HepG2 (cell line): ENCODE measurements at regions not wholly inside any gene's neighbourhood (a gene's known extent, or its start where the extent isn't known, plus 50 kb on each side); places are given as distances from the start of the nearest gene placed in this dataset.

Experiments used
- ATAD3A ChIP-seq: sonication (generic); formaldehyde crosslinking; IDR thresholded peaks from 2 replicates; pipeline ENCODE4 v1.4.0; 2020; ENCODE audit warnings: missing genetic modification reagents
- CHD2 ChIP-seq: IDR thresholded peaks from 2 replicates; pipeline ENCODE4 v1.6.1; 2011; ENCODE audit warnings: low read depth, low read length, improper control_type of control experiment
- ETV5 ChIP-seq: IDR thresholded peaks from 2 replicates; pipeline ENCODE4 v1.6.1; 2018; ENCODE audit warnings: missing biosample characterization, missing genetic modification reagents, inconsistent platforms, borderline replicate concordance
- HNRNPUL1 ChIP-seq: fragments of 200-400 bp; formaldehyde crosslinking; IDR thresholded peaks from 2 replicates; pipeline ENCODE4 v1.6.1; 2017; ENCODE audit warnings: low read depth, mild to moderate bottlenecking, low read length, moderate library complexity
- HOXA9 ChIP-seq: sonication (generic); formaldehyde crosslinking; IDR thresholded peaks from 2 replicates; pipeline ENCODE4 v1.8.1; 2022; ENCODE audit warnings: missing genetic modification reagents, mild to moderate bottlenecking, moderate library complexity, borderline replicate concordance
- MXD4 ChIP-seq: IDR thresholded peaks from 2 replicates; pipeline ENCODE4 v1.6.1; 2016; ENCODE audit warnings: mild to moderate bottlenecking, missing biosample characterization, missing genetic modification reagents
- NFKB2 ChIP-seq: sonication (generic); formaldehyde crosslinking; IDR thresholded peaks from 2 replicates; pipeline ENCODE4 v1.4.0; 2020; ENCODE audit warnings: missing genetic modification reagents, borderline replicate concordance
- PREB ChIP-seq: sonication (generic); formaldehyde crosslinking; IDR thresholded peaks from 2 replicates; pipeline ENCODE4 v1.4.0; 2020; ENCODE audit warnings: missing genetic modification reagents
- REPIN1 ChIP-seq: sonication (generic); formaldehyde crosslinking; IDR thresholded peaks from 2 replicates; pipeline ENCODE4 v1.8.0; 2022; ENCODE audit warnings: missing genetic modification reagents, low read depth, mild to moderate bottlenecking, borderline replicate concordance
- RFX3 ChIP-seq: IDR thresholded peaks from 2 replicates; pipeline ENCODE4 v1.6.1; 2016; ENCODE audit warnings: missing biosample characterization, missing genetic modification reagents
- RFX5 ChIP-seq: IDR thresholded peaks from 2 replicates; pipeline ENCODE4 v1.6.1; 2011; ENCODE audit warnings: low read depth, low read length, improper control_type of control experiment
- SRSF4 ChIP-seq: fragments of 200-400 bp; formaldehyde crosslinking; IDR thresholded peaks from one replicate; pipeline ENCODE4 v1.6.1; 2018; ENCODE audit warnings: mild to moderate bottlenecking, low read depth, low read length, moderate library complexity; ENCODE audit not compliant: poor library complexity, severe bottlenecking
- TCF12 ChIP-seq, 2 experiments: fragments of 450-650 bp in 1 of 2; sonication (generic) in 1 of 2; formaldehyde crosslinking in 1 of 2; IDR thresholded peaks; 2 replicates each; pipeline versions ENCODE4 v1.6.1 to v1.8.0; 2017 to 2022; ENCODE audit warnings: antibody characterized with exemption in 1 of 2, mild to moderate bottlenecking in 1 of 2, missing genetic modification reagents in 1 of 2, moderate library complexity in 1 of 2
- ZNF30 ChIP-seq: sonication (generic); formaldehyde crosslinking; IDR thresholded peaks from 2 replicates; pipeline ENCODE4 v1.5.0; 2020; ENCODE audit warnings: mild to moderate bottlenecking, missing genetic modification reagents
- ZNF513 ChIP-seq: sonication (generic); formaldehyde crosslinking; conservative IDR thresholded peaks from 2 replicates; pipeline ENCODE4 v1.5.0; 2020; ENCODE audit warnings: missing genetic modification reagents
- ZNF564 ChIP-seq: sonication (generic); formaldehyde crosslinking; IDR thresholded peaks from 2 replicates; pipeline ENCODE4 v1.8.1; 2023; ENCODE audit warnings: mild to moderate bottlenecking, missing genetic modification reagents
- ZNF879 ChIP-seq: sonication (generic); formaldehyde crosslinking; IDR thresholded peaks from 2 replicates; pipeline ENCODE4 v1.8.1; 2023; ENCODE audit warnings: missing genetic modification reagents
- TF ChIP-seq, protein P1 (sequence below): sonication (generic); formaldehyde crosslinking; IDR thresholded peaks from 2 replicates; pipeline ENCODE4 v1.4.0; 2020; ENCODE audit warnings: mild to moderate bottlenecking, missing genetic modification reagents

GRCh38 chr17:72362376-72363088 is 241.7 kb downstream of the SOX9 start (continued):
- TF ChIP-seq REPIN1 (CRISPR knock-in tag) (no peak), PREB (no peak), MXD4 (no peak), ZNF564 (CRISPR knock-in tag) (no peak), RFX3 (CRISPR knock-in tag) (no peak), HOXA9 (CRISPR knock-in tag) (no peak), SRSF4 (no peak), HNRNPUL1 (no peak), ATAD3A (CRISPR knock-in tag) (no peak), ZNF513 (CRISPR knock-in tag) (no peak), ZNF879 (CRISPR knock-in tag) (no peak), NFKB2 (CRISPR knock-in tag) (no peak), RFX5 (no peak), TCF12 (IDR thresholded peaks at IDR 0.05) (no peak), TCF12 (CRISPR knock-in tag; IDR thresholded peaks at IDR 0.05) (no peak), ZNF30 (CRISPR knock-in tag) (no peak), ETV5 (peak; percentile 21; the same call in 1 of the 2 replicates), CHD2 (no peak)
- TF ChIP-seq, protein P1, sequence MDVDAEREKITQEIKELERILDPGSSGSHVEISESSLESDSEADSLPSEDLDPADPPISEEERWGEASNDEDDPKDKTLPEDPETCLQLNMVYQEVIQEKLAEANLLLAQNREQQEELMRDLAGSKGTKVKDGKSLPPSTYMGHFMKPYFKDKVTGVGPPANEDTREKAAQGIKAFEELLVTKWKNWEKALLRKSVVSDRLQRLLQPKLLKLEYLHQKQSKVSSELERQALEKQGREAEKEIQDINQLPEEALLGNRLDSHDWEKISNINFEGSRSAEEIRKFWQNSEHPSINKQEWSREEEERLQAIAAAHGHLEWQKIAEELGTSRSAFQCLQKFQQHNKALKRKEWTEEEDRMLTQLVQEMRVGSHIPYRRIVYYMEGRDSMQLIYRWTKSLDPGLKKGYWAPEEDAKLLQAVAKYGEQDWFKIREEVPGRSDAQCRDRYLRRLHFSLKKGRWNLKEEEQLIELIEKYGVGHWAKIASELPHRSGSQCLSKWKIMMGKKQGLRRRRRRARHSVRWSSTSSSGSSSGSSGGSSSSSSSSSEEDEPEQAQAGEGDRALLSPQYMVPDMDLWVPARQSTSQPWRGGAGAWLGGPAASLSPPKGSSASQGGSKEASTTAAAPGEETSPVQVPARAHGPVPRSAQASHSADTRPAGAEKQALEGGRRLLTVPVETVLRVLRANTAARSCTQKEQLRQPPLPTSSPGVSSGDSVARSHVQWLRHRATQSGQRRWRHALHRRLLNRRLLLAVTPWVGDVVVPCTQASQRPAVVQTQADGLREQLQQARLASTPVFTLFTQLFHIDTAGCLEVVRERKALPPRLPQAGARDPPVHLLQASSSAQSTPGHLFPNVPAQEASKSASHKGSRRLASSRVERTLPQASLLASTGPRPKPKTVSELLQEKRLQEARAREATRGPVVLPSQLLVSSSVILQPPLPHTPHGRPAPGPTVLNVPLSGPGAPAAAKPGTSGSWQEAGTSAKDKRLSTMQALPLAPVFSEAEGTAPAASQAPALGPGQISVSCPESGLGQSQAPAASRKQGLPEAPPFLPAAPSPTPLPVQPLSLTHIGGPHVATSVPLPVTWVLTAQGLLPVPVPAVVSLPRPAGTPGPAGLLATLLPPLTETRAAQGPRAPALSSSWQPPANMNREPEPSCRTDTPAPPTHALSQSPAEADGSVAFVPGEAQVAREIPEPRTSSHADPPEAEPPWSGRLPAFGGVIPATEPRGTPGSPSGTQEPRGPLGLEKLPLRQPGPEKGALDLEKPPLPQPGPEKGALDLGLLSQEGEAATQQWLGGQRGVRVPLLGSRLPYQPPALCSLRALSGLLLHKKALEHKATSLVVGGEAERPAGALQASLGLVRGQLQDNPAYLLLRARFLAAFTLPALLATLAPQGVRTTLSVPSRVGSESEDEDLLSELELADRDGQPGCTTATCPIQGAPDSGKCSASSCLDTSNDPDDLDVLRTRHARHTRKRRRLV (CRISPR knock-in tag), result no peak
